ENCODE measurements at regions not wholly inside any gene's neighbourhood (a gene's known extent, or its start where the extent isn't known, plus 50 kb on each side); places are given as distances from the start of the nearest gene placed in this dataset.

- no peaks in the 10 kb centered on the region for H3K36me3 ChIP-seq (ENCODE audit: insufficient read depth)
- H3K4me2 ChIP-seq = no peak overlapping the region
- no peak overlapping the region for H3K27ac ChIP-seq (ENCODE audit: low read depth)
- no peaks in the 10 kb centered on the region for H3K27me3 Mint-ChIP-seq (ENCODE audit: insufficient read depth, low read depth, poor library complexity)
- H3K4me3 ChIP-seq = no peak overlapping the region
- H4K20me1 ChIP-seq (replicated peaks; ENCODE audit: insufficient read depth) = no peaks in the 10 kb centered on the region
- ATAC-seq (no peak), DNase-seq (ENCODE audit: low spot score) (no peak)
- H3K79me2 ChIP-seq (replicated peaks; ENCODE audit: insufficient read depth) = no peaks in the 10 kb centered on the region
- no peaks in the 10 kb centered on the region for H3K36me3 Mint-ChIP-seq (ENCODE audit: low read depth)
- H3K27ac Mint-ChIP-seq = no peak overlapping the region
- H3F3A ChIP-seq (replicated peaks; ENCODE audit: low read depth) = no peaks in the 10 kb centered on the region
- no peaks in the 10 kb centered on the region for H3K27me3 ChIP-seq (ENCODE audit: insufficient read depth)
- H3K4me1 Mint-ChIP-seq = no peaks in the 10 kb centered on the region
- no peaks in the 10 kb centered on the region for H3K4me1 ChIP-seq (ENCODE audit: insufficient read depth)
- no peaks in the 10 kb centered on the region for H3K9me3 Mint-ChIP-seq
- no peak overlapping the region for H2AFZ ChIP-seq
- no peak overlapping the region for H3K4me3 Mint-ChIP-seq
- no peak for TF ChIP-seq STAT1 (IDR thresholded peaks at IDR 0.05; ENCODE audit: unreplicated experiment)
- no peak for TF ChIP-seq POLR2AphosphoS5 (IDR thresholded peaks at IDR 0.05; ENCODE audit: low read depth)
- TF ChIP-seq ZNF331 (CRISPR knock-in tag; IDR thresholded peaks at IDR 0.05; ENCODE audit: low read depth) = no peak
- no peaks in the 10 kb centered on the region for H3K9me2 ChIP-seq (ENCODE audit: insufficient read depth)
Measured at GRCh38 chr13:57815600-57815999, 184.1 kb downstream of the PCDH17 start.

GRCh38 chr13:57820924-57821323 lies 189.4 kb downstream of the PCDH17 start:
- no peak for DNase-seq (ENCODE audit: low spot score)
- H3K9me2 ChIP-seq (ENCODE audit: insufficient read depth) = no peaks in the 10 kb centered on the region; the same call in 1 of the 2 replicates
- H3K4me3 Mint-ChIP-seq = no peak overlapping the region
- H3K27ac ChIP-seq (ENCODE audit: low read depth) = no peak overlapping the region
- no peaks in the 10 kb centered on the region for H3K27me3 ChIP-seq (ENCODE audit: insufficient read depth)
- no peak overlapping the region for H3K27ac Mint-ChIP-seq
- no peaks in the 10 kb centered on the region for H3K4me1 ChIP-seq (ENCODE audit: insufficient read depth)
- no peaks in the 10 kb centered on the region for H4K20me1 ChIP-seq (replicated peaks; ENCODE audit: insufficient read depth)
- no peaks in the 10 kb centered on the region for H3F3A ChIP-seq (replicated peaks; ENCODE audit: low read depth)
- ATAC-seq = no peak
- no peak overlapping the region for H3K4me2 ChIP-seq
- peaks cover 25% of the 10 kb centered on the region for H3K9me3 Mint-ChIP-seq
- peaks cover 2% of the 10 kb centered on the region for H3K27me3 Mint-ChIP-seq (ENCODE audit: insufficient read depth, low read depth, poor library complexity)
- no peaks in the 10 kb centered on the region for H3K79me2 ChIP-seq (replicated peaks; ENCODE audit: insufficient read depth)
- no peaks in the 10 kb centered on the region for H3K36me3 ChIP-seq (ENCODE audit: insufficient read depth)
- H3K4me1 Mint-ChIP-seq = no peaks in the 10 kb centered on the region
- TF ChIP-seq EZH2 (IDR thresholded peaks at IDR 0.05; ENCODE audit: low read depth, unreplicated experiment) = no peak
- no peak for TF ChIP-seq ZNF462 (CRISPR knock-in tag; IDR thresholded peaks at IDR 0.05)
- TF ChIP-seq JUNB (IDR thresholded peaks at IDR 0.05; ENCODE audit: unreplicated experiment) = no peak
- no peak for TF ChIP-seq EZH2phosphoT487 (IDR thresholded peaks at IDR 0.05; ENCODE audit: unreplicated experiment)
- TF ChIP-seq ZNF114 (CRISPR knock-in tag; IDR thresholded peaks at IDR 0.05) = no peak
- TF ChIP-seq CTCF (conservative IDR thresholded peaks at IDR 0.05; ENCODE audit: low read depth in 2 of 2) = no peak
- TF ChIP-seq CREB1 (CRISPR knock-in tag; IDR thresholded peaks at IDR 0.05; ENCODE audit: low read depth) = no peak
- no peak for TF ChIP-seq STAT1 (IDR thresholded peaks at IDR 0.05; ENCODE audit: unreplicated experiment)
- no peak for TF ChIP-seq REST (IDR thresholded peaks at IDR 0.05; ENCODE audit: unreplicated experiment)
- TF ChIP-seq ZNF331 (CRISPR knock-in tag; IDR thresholded peaks at IDR 0.05; ENCODE audit: low read depth) = no peak
- no peak overlapping the region for H2AFZ ChIP-seq
- H3K36me3 Mint-ChIP-seq (ENCODE audit: low read depth) = peaks cover 8% of the 10 kb centered on the region
- no peak overlapping the region for H3K4me3 ChIP-seq

Measured in GM23338 (cell line).